Upper lobe of right lung (tissue), 1 donor: ENCODE measurements at regions not wholly inside any gene's neighbourhood (a gene's known extent, or its start where the extent isn't known, plus 50 kb on each side); places are given as distances from the start of the nearest gene placed in this dataset.

ENCODE experiments used
- ATAC-seq: fragments of 200-7000 bp; cut with Tn5 transposase; one replicate; pipeline ENCODE4 v1.9.1; 2020; ENCODE audit warnings: mild to moderate bottlenecking, moderate library complexity
- DNase-seq: peaks from one replicate; pipeline ENCODE4 v3.0.0-alpha.2; 2020
- H3K27ac ChIP-seq: fragments of 200-600 bp; one replicate; pipeline ENCODE4 v1.8.0; 2022
- H3K27me3 ChIP-seq: fragments of 200-600 bp; one replicate; pipeline ENCODE4 v1.8.0; 2022; ENCODE audit warnings: mild to moderate bottlenecking
- H3K36me3 ChIP-seq: fragments of 200-600 bp; one replicate; pipeline ENCODE4 v1.8.0; 2022
- H3K4me1 ChIP-seq: fragments of 200-600 bp; one replicate; pipeline ENCODE4 v1.8.0; 2022
- H3K4me3 ChIP-seq: fragments of 200-600 bp; one replicate; pipeline ENCODE4 v1.8.0; 2022; ENCODE audit warnings: mild to moderate bottlenecking
- H3K9me3 ChIP-seq: fragments of 200-600 bp; one replicate; pipeline ENCODE4 v1.8.0; 2022
- CTCF ChIP-seq: fragments of 200-600 bp; IDR thresholded peaks from one replicate; pipeline ENCODE4 v1.8.0; 2022; ENCODE audit warnings: antibody characterized with exemption
- intact Hi-C: fragments of 100-400 bp; cut with DNase I; formaldehyde crosslinking; loops from one replicate; pipeline ENCODE4 v1.11.0; 2022
- donor health status: DM: no; HTN: yes; CAD: no; lungs with severe emphysema.

GRCh38 chr6:148068437-148069061, 274.1 kb upstream of the SASH1 start:
- intact Hi-C loops = no loop called here
- Histone ChIP-seq H3K36me3 (no peaks in the 10 kb centered on the region), H3K27ac (no peak overlapping the region), H3K9me3 (no peaks in the 10 kb centered on the region), H3K4me1 (no peaks in the 10 kb centered on the region), H3K4me3 (no peak overlapping the region), H3K27me3 (no peaks in the 10 kb centered on the region)
- TF ChIP-seq CTCF = no peak
- no peak for ATAC-seq
- DNase-seq = no peak

GRCh38 chr6:148069256-148069655, 273.4 kb upstream of the SASH1 start:
- TF ChIP-seq CTCF = no peak
- no peak for DNase-seq
- intact Hi-C loops = no loop called here
- no peaks in the 10 kb centered on the region for H3K36me3 ChIP-seq
- no peak overlapping the region for H3K4me3 ChIP-seq
- no peaks in the 10 kb centered on the region for H3K4me1 ChIP-seq
- no peaks in the 10 kb centered on the region for H3K27me3 ChIP-seq
- H3K27ac ChIP-seq = no peak overlapping the region
- ATAC-seq = no peak
- H3K9me3 ChIP-seq = no peaks in the 10 kb centered on the region

GRCh38 chr6:148074291-148074690, 268.3 kb upstream of the SASH1 start:
- no peak overlapping the region for H3K4me3 ChIP-seq
- no peaks in the 10 kb centered on the region for H3K36me3 ChIP-seq
- intact Hi-C loops = no loop called here
- no peak for ATAC-seq
- no peaks in the 10 kb centered on the region for H3K9me3 ChIP-seq
- H3K4me1 ChIP-seq = no peaks in the 10 kb centered on the region
- no peaks in the 10 kb centered on the region for H3K27me3 ChIP-seq
- no peak for DNase-seq
- TF ChIP-seq CTCF = no peak
- H3K27ac ChIP-seq = no peak overlapping the region

- ATAC-seq = peak; percentile 28
- H3K4me3 ChIP-seq = no peak overlapping the region
- intact Hi-C loops = no loop called here
Measured at GRCh38 chr6:148074738-148075137, 267.9 kb upstream of the SASH1 start.

GRCh38 chr6:148075352-148075751, 267.3 kb upstream of the SASH1 start:
- ATAC-seq (no peak), DNase-seq (no peak)
- no peak for TF ChIP-seq CTCF
- no peaks in the 10 kb centered on the region for H3K27me3 ChIP-seq
- H3K4me3 ChIP-seq = no peak overlapping the region
- no peaks in the 10 kb centered on the region for H3K9me3 ChIP-seq
- intact Hi-C loops = no loop called here
- H3K27ac ChIP-seq = no peak overlapping the region
- no peaks in the 10 kb centered on the region for H3K36me3 ChIP-seq
- H3K4me1 ChIP-seq = no peaks in the 10 kb centered on the region

More at GRCh38 chr6:148074738-148075137, 267.9 kb upstream of the SASH1 start:
- Histone ChIP-seq H3K9me3 (no peaks in the 10 kb centered on the region), H3K36me3 (no peaks in the 10 kb centered on the region), H3K27me3 (no peaks in the 10 kb centered on the region), H3K27ac (no peak overlapping the region), H3K4me1 (no peaks in the 10 kb centered on the region)
- no peak for TF ChIP-seq CTCF
- DNase-seq = no peak

DNA sequence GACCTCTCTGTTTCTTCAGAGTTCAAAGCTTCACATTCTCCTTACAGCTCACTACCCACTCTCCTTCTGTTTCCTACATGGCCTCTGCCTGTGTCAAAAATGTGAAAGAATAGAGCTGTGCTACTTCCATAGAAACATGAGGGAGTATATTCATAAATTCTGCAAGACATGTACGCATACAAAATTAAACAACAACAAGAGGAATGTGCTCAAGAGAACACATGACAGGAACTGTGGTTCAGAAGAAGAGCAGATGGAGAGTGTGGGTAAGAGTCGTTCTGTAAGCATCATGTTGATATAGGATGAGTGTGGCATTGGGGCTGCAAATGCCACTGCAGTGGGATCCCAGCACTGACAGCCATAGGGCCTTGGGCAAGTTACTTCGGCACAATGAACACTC, 266.6 kb upstream of the SASH1 start:
- H3K4me1 ChIP-seq = no peaks in the 10 kb centered on the region
- DNase-seq = no peak
- no peak for TF ChIP-seq CTCF
- H3K36me3 ChIP-seq = no peaks in the 10 kb centered on the region
- no peak for ATAC-seq
- intact Hi-C loops = no loop called here
- no peaks in the 10 kb centered on the region for H3K27me3 ChIP-seq
- no peaks in the 10 kb centered on the region for H3K9me3 ChIP-seq
- no peak overlapping the region for H3K27ac ChIP-seq
- H3K4me3 ChIP-seq = no peak overlapping the region
